ENCODE measurements at regions not wholly inside any gene's neighbourhood (a gene's known extent, or its start where the extent isn't known, plus 50 kb on each side); places are given as distances from the start of the nearest gene placed in this dataset.

DNA sequence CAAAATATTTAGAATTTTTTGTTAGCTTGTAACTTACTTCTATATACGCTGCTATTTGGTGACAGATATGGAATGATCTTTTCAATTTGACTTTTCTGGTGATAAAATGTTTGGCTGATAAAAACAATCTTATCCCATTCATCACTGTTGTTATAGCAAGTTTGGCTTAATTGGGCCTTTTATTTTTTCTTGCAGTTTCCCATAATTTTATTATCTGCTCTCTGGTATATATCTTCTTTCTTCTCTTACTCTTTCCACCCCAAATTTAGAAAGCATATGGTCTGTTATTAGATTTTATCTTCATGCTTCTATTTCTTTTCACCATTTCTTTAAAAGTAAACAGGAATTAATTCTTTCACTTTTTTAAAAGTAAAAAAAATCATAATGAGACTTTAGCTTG, 474.4 kb downstream of the TLE1 start (continued):
- TF ChIP-seq CHD7 (IDR thresholded peaks at IDR 0.05; ENCODE audit: insufficient replicate concordance, low read length) (no peak), JUND (IDR thresholded peaks at IDR 0.05; ENCODE audit: low read length) (no peak), RBBP5 (IDR thresholded peaks at IDR 0.05; ENCODE audit: borderline replicate concordance, low read depth, low read length) (no peak), KDM5A (IDR thresholded peaks at IDR 0.05; ENCODE audit: low read length) (no peak), EZH2 (IDR thresholded peaks at IDR 0.05; ENCODE audit: low read depth, low read length, severe bottlenecking) (no peak), SRF (IDR thresholded peaks at IDR 0.05; ENCODE audit: low read depth, low read length) (no peak), HDAC6 (IDR thresholded peaks at IDR 0.05; ENCODE audit: low read depth, low read length) (no peak)
